Muscle layer of duodenum (tissue), 2 donors: ENCODE measurements at regions not wholly inside any gene's neighbourhood (a gene's known extent, or its start where the extent isn't known, plus 50 kb on each side); places are given as distances from the start of the nearest gene placed in this dataset.

Source experiments
- H3K27ac ChIP-seq: one replicate; pipeline ENCODE4 v1.7.0; 2013; ENCODE audit warnings: mild to moderate bottlenecking, low read length
- H3K27me3 ChIP-seq: one replicate; pipeline ENCODE4 v1.7.0; 2013; ENCODE audit warnings: low read depth, mild to moderate bottlenecking, control low read depth, low read length
- H3K36me3 ChIP-seq, 2 donors: one replicate each; pipeline ENCODE4 v1.7.0; 2013; ENCODE audit warnings: low read length in 2 of 2, control low read depth in 1 of 2, mild to moderate bottlenecking in 1 of 2; ENCODE audit not compliant: insufficient read depth in 2 of 2, control insufficient read depth in 1 of 2
- H3K4me1 ChIP-seq, 2 donors: one replicate each; pipeline ENCODE4 v1.7.0; 2013; ENCODE audit warnings: low read length in 2 of 2, mild to moderate bottlenecking in 2 of 2, control low read depth in 1 of 2, moderate library complexity in 1 of 2; ENCODE audit not compliant: insufficient read depth in 2 of 2, control insufficient read depth in 1 of 2
- H3K4me3 ChIP-seq, 2 donors: one replicate each; pipeline ENCODE4 v1.7.0; 2013; ENCODE audit warnings: low read length in 2 of 2, low read depth in 1 of 2, mild to moderate bottlenecking in 1 of 2
- H3K9me3 ChIP-seq, 2 donors: one replicate each; pipeline ENCODE4 v1.7.0; 2013; ENCODE audit warnings: low read length in 2 of 2, control low read depth in 1 of 2, mild to moderate bottlenecking in 1 of 2; ENCODE audit not compliant: control insufficient read depth in 1 of 2
- donor health status: healthy.

- no peaks in the 10 kb centered on the region for H3K4me1 ChIP-seq
- no peaks in the 10 kb centered on the region for H3K9me3 ChIP-seq
- H3K4me3 ChIP-seq = no peak overlapping the region
- no peaks in the 10 kb centered on the region for H3K36me3 ChIP-seq
- H3K27me3 ChIP-seq = no peaks in the 10 kb centered on the region
- H3K27ac ChIP-seq = no peak overlapping the region
Observed at GRCh38 chr7:46157931-46158330, 236.9 kb upstream of the IGFBP3 start.

DNA sequence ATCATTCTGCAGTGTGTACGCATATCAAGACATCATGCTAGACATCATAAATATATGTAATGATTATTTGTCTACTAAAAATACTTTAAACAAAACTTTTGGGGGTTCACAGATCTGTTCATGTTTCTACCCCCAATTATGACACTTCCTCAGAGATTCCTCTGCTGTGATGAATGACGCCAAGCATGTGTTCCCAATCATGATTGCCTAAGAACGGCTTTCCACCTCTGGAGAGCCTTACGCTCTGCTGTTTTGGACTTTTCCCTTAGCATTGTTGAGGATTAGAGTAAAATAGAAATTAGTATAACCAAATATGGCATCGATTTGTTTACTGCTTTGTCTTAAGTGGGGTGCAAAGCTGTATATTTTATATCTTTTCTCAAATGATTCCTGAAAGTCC, 236.3 kb upstream of the IGFBP3 start:
- H3K27ac ChIP-seq = no peak overlapping the region

GRCh38 chr7:46156853-46157252, 235.8 kb upstream of the IGFBP3 start:
- H3K4me3 ChIP-seq = no peak overlapping the region
- H3K9me3 ChIP-seq = no peaks in the 10 kb centered on the region
- H3K4me1 ChIP-seq = no peaks in the 10 kb centered on the region
- no peaks in the 10 kb centered on the region for H3K27me3 ChIP-seq
- H3K27ac ChIP-seq = no peak overlapping the region
- H3K36me3 ChIP-seq = no peaks in the 10 kb centered on the region

More for the DNA sequence above, 236.3 kb upstream of the IGFBP3 start:
- no peak overlapping the region for H3K4me3 ChIP-seq
- H3K9me3 ChIP-seq = no peaks in the 10 kb centered on the region
- no peaks in the 10 kb centered on the region for H3K4me1 ChIP-seq
- no peaks in the 10 kb centered on the region for H3K36me3 ChIP-seq
- H3K27me3 ChIP-seq = no peaks in the 10 kb centered on the region

DNA sequence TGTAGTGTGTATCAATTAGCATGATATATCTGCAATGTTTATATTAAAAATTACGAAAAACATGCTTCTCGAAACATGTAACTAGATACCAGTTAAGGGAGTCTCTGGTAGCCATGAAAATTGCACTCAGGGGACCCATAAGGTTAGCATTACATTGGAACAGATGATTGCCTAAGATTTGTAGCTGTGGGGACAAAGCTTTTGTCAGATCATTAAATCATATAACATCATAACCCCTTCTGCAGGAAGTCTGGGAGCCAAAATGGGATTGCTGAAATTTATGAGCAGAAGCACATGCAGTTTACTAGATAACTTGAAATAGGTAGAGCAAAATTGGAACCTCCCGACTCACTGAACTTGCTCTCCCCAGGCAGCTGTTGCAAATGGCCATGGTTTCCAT, 235.0 kb upstream of the IGFBP3 start:
- no peaks in the 10 kb centered on the region for H3K36me3 ChIP-seq
- no peak overlapping the region for H3K4me3 ChIP-seq
- H3K27me3 ChIP-seq = no peaks in the 10 kb centered on the region
- no peaks in the 10 kb centered on the region for H3K9me3 ChIP-seq
- no peaks in the 10 kb centered on the region for H3K4me1 ChIP-seq
- H3K27ac ChIP-seq = no peak overlapping the region

GRCh38 chr7:46155367-46155766, 234.3 kb upstream of the IGFBP3 start:
- no peaks in the 10 kb centered on the region for H3K27me3 ChIP-seq
- H3K36me3 ChIP-seq = no peaks in the 10 kb centered on the region
- no peak overlapping the region for H3K27ac ChIP-seq
- H3K9me3 ChIP-seq = no peaks in the 10 kb centered on the region
- no peaks in the 10 kb centered on the region for H3K4me1 ChIP-seq
- no peak overlapping the region for H3K4me3 ChIP-seq

GRCh38 chr7:46153951-46154787, 233.1 kb upstream of the IGFBP3 start:
- no peaks in the 10 kb centered on the region for H3K4me1 ChIP-seq
- no peaks in the 10 kb centered on the region for H3K36me3 ChIP-seq
- H3K27ac ChIP-seq = no peak overlapping the region
- no peak overlapping the region for H3K4me3 ChIP-seq
- H3K9me3 ChIP-seq = no peaks in the 10 kb centered on the region
- no peaks in the 10 kb centered on the region for H3K27me3 ChIP-seq

DNA sequence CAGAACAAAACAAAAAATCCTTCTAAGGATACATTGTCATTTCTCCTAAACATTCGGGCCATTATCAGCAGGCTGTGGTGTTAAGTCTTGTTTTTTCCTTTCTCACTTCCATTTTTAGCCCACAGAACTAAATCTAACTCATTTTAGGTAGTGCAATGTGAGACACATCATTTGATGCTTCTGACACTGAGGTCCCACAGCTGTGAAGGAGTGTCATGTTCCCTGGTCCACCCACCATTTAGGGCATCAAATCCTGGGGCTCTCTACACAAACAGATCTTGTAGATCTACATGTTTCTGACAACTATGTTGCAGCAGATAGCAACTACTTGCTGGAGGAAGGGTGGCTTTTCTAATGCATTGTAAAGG, 232.5 kb upstream of the IGFBP3 start:
- no peaks in the 10 kb centered on the region for H3K4me1 ChIP-seq
- H3K4me3 ChIP-seq = no peak overlapping the region
- H3K36me3 ChIP-seq = no peaks in the 10 kb centered on the region
- H3K27ac ChIP-seq = no peak overlapping the region
- H3K9me3 ChIP-seq = no peaks in the 10 kb centered on the region
- H3K27me3 ChIP-seq = no peaks in the 10 kb centered on the region

DNA sequence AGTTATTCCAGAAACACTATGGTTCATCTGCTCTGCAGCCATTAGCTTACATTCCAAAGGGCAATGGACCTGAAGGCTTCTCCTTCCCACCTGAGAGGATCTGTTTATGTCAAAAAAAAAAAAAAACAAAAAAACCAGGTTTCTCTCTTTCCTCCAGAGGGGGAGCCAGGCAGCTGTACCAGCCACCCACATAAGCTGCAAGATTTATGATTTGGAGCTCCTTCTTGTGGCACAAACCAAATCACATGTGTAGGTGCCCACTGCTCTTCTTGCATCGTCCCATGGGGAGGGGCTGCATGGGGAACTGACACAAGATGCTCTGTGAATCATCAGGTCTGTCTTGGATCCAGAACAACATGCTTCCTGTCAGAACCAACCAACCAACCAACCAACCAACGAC, 231.6 kb upstream of the IGFBP3 start:
- no peaks in the 10 kb centered on the region for H3K36me3 ChIP-seq
- no peak overlapping the region for H3K27ac ChIP-seq
- no peaks in the 10 kb centered on the region for H3K9me3 ChIP-seq
- H3K4me3 ChIP-seq = no peak overlapping the region
- no peaks in the 10 kb centered on the region for H3K27me3 ChIP-seq
- H3K4me1 ChIP-seq = no peaks in the 10 kb centered on the region

DNA sequence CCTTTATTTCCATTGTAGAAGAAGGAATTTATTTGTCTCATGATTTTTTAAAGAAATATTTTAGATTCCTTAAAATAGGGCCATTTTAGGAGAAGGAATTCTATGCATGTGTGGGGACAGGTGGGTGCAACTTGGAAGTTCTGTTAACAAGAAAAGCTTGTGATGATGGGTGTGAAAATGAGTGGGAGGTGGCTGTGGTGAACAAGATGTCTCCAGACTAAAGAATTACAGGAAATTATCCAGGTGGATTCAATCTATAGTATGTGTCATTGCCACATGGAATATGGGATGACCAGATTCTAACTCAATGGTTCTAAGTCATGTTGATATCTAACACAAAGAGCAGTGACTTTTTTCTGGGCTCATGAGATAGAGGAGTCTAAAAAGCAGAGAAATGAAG, 229.6 kb upstream of the IGFBP3 start:
- H3K27me3 ChIP-seq = no peaks in the 10 kb centered on the region
- H3K36me3 ChIP-seq = no peaks in the 10 kb centered on the region
- H3K9me3 ChIP-seq = no peaks in the 10 kb centered on the region
- no peak overlapping the region for H3K4me3 ChIP-seq
- H3K27ac ChIP-seq = no peak overlapping the region
- H3K4me1 ChIP-seq = no peaks in the 10 kb centered on the region

DNA sequence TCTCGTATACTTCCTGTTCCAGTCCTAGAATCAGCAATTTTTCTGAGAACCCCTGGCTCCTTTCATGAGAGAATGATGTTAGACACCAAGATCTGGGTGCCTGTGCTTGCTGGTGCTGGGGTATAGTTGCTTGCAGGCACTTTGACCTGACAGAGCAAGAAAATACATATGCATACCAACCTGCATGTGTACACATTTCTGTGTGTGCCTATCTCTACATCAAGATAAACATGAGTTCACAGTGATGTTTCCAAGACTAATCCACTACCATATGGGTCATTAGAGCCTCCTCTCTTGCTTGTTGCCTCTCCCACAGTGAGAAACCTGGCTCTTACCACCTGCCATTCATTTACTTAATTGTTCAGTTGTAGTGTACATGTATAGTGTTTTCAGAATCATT, 229.1 kb upstream of the IGFBP3 start:
- Histone ChIP-seq H3K27me3 (no peaks in the 10 kb centered on the region), H3K9me3 (no peaks in the 10 kb centered on the region), H3K36me3 (no peaks in the 10 kb centered on the region), H3K4me1 (no peaks in the 10 kb centered on the region), H3K4me3 (no peak overlapping the region), H3K27ac (no peak overlapping the region)

GRCh38 chr7:46147871-46148270, 226.8 kb upstream of the IGFBP3 start:
- no peak overlapping the region for H3K4me3 ChIP-seq
- no peaks in the 10 kb centered on the region for H3K4me1 ChIP-seq
- H3K27me3 ChIP-seq = no peaks in the 10 kb centered on the region
- no peaks in the 10 kb centered on the region for H3K36me3 ChIP-seq
- H3K27ac ChIP-seq = no peak overlapping the region
- H3K9me3 ChIP-seq = no peaks in the 10 kb centered on the region
